DOHH2 (cell line): ENCODE measurements at regions not wholly inside any gene's neighbourhood (a gene's known extent, or its start where the extent isn't known, plus 50 kb on each side); places are given as distances from the start of the nearest gene placed in this dataset.

Experiments used
- EZH2phosphoT487 ChIP-seq: fragments of 200-600 bp; sonication (generic); IDR thresholded peaks from 2 replicates; pipeline ENCODE4 v1.6.1; 2017; ENCODE audit warnings: borderline replicate concordance, mild to moderate bottlenecking, antibody characterized with exemption, low read length, moderate library complexity, mixed read lengths
- TF ChIP-seq, protein P1 (sequence below): fragments of 200-600 bp; sonication (generic); IDR thresholded peaks from one replicate; pipeline ENCODE4 v1.5.1; 2014; ENCODE audit warnings: antibody characterized with exemption, mild to moderate bottlenecking, low read depth, low read length; ENCODE audit not compliant: poor library complexity, severe bottlenecking

- TF ChIP-seq, protein P1, sequence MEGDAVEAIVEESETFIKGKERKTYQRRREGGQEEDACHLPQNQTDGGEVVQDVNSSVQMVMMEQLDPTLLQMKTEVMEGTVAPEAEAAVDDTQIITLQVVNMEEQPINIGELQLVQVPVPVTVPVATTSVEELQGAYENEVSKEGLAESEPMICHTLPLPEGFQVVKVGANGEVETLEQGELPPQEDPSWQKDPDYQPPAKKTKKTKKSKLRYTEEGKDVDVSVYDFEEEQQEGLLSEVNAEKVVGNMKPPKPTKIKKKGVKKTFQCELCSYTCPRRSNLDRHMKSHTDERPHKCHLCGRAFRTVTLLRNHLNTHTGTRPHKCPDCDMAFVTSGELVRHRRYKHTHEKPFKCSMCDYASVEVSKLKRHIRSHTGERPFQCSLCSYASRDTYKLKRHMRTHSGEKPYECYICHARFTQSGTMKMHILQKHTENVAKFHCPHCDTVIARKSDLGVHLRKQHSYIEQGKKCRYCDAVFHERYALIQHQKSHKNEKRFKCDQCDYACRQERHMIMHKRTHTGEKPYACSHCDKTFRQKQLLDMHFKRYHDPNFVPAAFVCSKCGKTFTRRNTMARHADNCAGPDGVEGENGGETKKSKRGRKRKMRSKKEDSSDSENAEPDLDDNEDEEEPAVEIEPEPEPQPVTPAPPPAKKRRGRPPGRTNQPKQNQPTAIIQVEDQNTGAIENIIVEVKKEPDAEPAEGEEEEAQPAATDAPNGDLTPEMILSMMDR = no peak
- no peak for TF ChIP-seq EZH2phosphoT487
These were observed 695.6 kb upstream of the FAM241A start for GRCh38 chr4:111449657-111450056.
